Suppressor macrophage treated with lipopolysaccharide for 1 hour (primary cell): ENCODE measurements at regions not wholly inside any gene's neighbourhood (a gene's known extent, or its start where the extent isn't known, plus 50 kb on each side); places are given as distances from the start of the nearest gene placed in this dataset.

Experiments used
- DNase-seq, 3 donors: peaks; one replicate each; pipeline ENCODE4 v3.0.0-alpha.2; 2020 to 2022

- DNase-seq, result no peak
Measured at GRCh38 chr5:28215091-28215490, 1176.7 kb upstream of the CDH9 start.

DNA sequence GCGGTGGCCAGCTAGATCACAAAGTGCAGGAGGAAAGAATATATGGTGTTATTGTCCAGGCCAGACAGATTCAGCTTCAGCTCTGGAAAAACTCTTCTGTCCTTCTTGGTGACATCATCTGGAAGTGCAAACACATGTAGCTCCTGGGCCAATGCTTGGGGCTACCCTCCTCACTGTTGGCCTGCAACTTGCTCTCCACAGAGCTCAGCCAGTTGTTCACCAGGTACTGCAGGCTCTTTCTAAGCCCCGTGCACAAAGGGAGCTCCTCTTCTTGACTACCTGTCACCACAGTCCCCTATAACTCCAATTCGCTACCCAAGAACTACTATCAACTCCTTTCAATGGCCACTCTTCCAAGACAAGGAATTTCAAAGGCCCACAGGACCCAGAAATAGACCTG lies 1175.9 kb upstream of the CDH9 start:
- DNase-seq, result no peak

- DNase-seq, result no peak
Measured at GRCh38 chr5:28208356-28208755, 1170.0 kb upstream of the CDH9 start.

- DNase-seq, result no peak
Measured at GRCh38 chr5:28190011-28190410, 1151.6 kb upstream of the CDH9 start.

GRCh38 chr5:28174691-28175090 lies 1136.3 kb upstream of the CDH9 start:
- DNase-seq, result no peak

- no peak for DNase-seq
Measured at GRCh38 chr5:28165096-28165495, 1126.7 kb upstream of the CDH9 start.

DNA sequence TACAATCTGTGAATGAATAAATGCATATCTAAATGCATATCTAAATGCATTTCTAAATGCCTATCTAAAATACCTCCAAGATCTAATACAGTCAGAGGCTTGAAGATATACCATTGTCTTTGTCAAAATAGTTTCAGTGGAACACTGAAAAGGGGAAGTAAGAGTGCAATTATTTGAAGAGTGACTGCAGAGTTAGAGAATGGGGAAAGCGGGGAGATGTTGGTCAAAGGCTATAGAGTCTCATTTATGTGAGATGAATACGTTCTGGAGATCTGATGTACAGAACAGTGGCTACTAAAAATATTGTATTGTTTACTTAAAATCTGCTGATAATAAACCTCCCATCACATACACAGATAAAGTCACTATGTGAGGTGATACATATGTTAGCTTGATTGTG lies 1126.2 kb upstream of the CDH9 start:
- DNase-seq, result no peak

DNA sequence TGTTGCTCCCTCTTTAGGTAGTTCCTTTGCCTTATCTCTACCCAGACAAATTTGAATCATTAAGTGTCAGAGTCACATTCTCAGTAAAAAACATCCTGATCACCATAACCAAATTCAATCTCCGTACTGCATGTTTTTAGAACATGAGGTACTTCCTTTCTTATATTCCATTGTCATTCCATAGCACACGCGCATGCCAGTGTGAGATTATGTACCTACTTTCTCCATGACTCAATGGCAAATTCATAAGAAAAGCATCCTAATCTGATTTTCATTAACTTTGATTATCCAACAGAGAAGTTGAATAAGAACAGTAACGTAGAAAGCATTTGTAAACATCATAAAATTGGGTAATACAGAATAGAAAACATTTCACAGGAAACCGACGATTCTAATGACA lies 1118.6 kb upstream of the CDH9 start:
- no peak for DNase-seq

- no peak for DNase-seq
Measured at GRCh38 chr5:28143519-28143918, 1105.1 kb upstream of the CDH9 start.

DNA sequence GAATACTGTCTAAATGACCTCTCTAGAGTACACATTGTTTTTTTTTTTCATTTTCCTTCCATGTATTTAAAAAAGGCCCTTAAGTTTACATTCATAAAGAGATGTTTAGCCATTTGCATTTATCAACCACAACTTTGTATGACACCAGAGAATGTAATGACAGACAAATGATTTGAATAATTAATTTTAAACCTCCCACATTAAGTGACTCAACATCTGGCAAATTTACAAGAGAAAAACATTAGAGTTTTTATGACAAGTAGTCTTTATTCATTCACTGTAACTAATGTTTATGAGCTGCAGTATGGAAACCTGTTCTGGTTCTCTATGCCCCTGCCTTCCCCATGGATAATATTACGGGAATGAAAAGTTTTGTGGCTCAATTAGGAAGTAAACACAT lies 1093.8 kb upstream of the CDH9 start:
- DNase-seq, result no peak

- DNase-seq, result no peak
Measured at GRCh38 chr5:28117691-28118090, 1079.3 kb upstream of the CDH9 start.

DNA sequence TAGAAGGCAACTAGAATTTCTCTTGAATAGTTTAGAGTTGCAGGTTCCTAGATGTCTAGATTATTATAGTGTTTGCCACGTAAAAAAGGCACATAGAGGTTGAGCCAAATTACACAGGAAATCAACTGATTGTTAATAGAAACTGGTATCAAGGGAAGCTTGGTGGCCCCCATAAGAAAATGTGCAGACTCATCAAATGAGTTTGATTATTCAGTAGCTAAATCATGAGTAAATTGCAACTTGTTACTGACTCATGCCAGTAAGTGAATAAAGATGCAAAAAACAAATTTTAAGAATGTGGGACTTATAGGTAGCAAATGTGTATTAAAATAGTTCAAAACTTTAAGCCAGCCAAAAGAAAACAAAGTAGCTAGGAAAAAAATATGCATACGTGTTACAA lies 1078.9 kb upstream of the CDH9 start:
- DNase-seq, result no peak

DNA sequence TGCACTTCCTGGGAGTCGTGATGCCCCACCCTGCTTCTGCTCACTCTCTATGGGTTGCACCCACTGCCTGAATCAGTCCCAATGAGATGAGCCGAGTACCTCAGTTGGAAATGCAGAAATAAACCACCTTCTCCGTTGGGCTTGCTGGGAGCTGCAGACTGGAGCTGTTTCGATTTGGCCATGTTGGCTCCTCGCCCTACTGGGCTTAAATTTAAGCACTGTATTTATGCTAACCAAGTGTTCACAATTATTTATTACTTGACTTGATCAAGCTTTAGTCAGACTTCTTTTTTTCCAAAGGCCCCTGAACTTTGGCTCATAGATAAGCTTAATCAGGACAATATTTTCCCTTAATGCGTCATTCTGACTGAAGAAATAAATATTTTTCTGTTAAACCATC lies 1072.4 kb upstream of the CDH9 start:
- no peak for DNase-seq

- DNase-seq, result no peak
Measured at GRCh38 chr5:28104080-28104479, 1065.7 kb upstream of the CDH9 start.

DNA sequence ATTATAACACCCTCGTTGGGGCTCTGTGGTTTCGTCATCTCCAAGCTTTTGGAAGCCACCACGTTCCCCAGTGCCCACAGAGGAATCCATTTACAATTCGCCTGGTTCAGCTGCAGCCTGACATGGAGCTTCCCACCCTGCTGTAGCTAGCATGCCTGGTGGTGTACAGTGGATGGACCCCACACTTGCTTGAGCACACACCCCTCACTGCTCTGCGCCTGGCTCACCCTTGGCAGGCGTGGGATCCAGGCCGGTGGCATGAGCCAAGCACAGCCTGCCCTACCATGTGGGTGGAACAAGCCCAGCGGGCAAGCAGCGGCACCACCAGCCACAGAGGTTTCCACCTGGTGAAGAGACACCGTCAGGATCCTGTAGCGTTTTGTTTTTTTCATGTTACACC lies 1045.7 kb upstream of the CDH9 start:
- no peak for DNase-seq

DNA sequence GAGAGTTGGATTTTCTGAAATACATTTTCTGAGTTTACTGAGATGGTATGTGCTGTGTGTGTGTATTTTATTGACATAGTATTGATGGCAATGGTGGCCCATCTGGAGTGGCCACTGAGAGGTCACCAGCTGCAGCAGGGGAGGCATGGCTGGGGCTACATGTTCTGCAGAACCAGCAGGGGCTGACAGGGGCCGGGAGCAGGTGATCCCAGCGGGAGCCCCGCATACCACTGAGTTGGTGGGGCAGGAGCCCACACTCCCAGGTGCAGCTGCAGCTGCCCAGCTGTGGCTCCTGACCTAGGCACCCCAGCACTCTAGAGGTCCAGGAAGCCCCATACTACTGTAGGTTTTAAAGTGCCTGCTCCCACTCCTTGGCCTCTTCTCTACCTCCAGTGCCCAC lies 1044.2 kb upstream of the CDH9 start:
- peak in 1 of 3 donors; percentile 0 for DNase-seq

DNA sequence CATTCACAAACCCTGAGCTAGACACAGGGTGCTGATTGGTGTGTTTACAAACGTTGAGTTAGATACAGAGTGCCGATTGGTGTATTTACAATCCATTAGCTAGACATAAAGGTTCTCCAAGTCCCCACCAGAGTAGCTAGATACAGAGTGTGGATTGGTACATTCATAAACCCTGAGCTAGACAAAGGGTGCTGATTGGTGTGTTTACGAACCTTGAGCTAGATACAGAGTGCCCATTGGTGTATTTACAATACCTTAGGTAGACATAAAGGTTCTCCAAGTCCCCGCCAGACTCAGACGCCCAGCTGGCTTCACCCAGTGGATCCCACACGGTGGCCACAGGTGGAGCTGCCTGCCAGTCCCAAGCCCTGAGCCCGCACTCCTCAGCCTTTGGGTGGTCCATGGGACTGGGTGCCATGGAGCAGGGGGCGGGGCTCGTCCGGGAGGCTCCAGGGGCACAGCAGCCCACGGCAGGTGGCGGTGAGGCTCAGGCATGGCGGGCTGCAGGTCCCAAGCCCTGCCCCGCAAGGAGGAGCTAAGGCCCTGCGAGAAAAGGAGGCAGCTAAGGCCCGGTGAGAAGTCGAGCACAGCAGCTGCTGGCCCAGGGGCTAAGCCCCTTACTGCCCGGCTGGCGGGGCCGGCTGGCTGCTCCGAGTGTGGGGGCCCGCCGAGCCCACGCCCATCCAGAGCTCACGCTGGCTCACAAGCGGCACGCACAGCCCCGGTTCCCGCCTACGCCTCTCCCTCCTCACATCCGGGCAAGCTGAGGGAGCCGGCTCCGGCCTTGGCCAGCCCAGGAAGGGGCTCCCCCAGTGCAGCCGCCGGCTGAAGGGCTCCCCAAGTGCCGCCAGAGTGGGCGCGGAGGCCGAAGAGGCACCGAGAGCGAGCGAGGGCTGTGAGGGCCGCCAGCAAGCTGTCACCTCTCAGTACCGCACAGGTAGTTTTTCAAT lies 1039.2 kb upstream of the CDH9 start:
- DNase-seq, result no peak

DNA sequence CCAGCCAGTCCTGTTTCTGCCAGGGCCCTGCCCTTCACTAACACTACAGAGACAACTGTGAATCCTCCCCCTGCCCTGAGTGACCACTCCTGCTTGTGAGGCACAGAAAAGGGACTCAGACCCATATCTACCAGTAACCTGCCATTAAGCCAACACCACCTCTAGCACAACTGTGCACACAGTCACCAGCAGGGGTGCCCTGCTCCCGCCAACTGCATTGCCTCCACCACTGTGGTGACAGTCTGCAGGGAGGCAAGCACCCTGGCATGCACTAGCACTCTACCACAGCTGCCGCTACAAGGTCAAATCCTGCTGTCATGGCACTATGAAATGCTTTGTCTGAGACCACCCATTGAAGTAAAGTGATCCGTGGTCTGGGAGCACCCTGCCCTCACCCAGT lies 1028.5 kb upstream of the CDH9 start:
- no peak for DNase-seq

DNA sequence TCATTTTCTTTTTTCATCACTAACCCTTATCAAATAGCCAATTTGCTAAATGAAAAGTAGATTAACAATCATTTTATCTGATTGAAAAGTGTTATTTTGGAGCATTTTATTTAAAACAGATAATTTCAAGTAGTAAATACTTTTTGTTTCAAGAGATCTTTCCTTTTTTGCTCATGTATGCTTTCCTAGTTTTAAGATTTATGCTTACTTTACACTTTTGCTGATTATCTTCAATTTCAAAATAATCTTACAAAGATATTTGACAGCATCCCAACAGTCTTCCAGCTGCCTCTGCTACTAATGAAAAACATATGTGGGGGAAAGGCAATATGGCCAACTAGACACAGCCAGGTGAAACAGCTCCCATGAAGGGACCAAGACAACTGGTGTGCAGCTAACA lies 1027.3 kb upstream of the CDH9 start:
- no peak for DNase-seq

DNA sequence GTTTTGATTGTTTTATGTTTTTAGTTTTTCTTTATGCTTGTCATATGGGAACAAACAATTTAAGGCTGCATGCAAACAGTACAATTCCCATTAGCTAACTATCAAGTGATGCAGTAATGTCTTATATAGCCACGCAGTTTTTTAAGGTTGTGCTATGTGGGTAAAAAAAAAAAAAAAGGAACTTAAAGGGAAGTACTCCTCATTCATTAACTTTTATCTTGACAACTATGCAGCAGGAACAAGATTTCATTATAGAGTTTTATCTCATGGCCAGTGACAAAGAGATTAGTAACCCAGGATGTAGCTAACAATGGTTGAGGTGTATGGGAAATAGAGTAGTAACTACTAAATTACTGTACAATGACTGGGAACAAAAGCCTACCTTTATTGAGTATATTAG lies 1008.2 kb upstream of the CDH9 start:
- DNase-seq, result no peak

- DNase-seq, result no peak
Measured at GRCh38 chr5:28027851-28028250, 989.5 kb upstream of the CDH9 start.

DNA sequence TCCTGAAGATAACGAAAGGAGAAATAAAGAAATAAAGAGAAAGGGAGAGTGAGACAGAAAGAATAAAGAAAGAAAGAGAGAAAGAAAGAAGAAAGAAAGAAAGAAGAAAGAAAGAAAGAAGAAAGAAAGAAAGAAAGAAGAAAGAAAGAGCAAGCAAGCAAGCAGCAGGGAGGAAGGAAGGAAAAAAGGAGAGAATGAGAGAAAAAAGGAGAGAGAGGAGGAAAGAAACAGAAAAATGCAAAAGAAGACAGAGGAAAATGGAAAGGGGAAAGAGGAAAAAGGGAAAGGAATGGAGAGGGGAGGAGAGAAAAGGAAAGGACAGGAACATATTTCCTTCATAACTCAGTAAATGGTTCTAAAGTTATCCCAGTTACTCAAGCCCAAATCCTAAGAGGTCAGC lies 978.8 kb upstream of the CDH9 start:
- no peak for DNase-seq

GRCh38 chr5:28014779-28015178 lies 976.4 kb upstream of the CDH9 start:
- DNase-seq, result peak in 2 of 3 donors; percentile 0 to 2

DNA sequence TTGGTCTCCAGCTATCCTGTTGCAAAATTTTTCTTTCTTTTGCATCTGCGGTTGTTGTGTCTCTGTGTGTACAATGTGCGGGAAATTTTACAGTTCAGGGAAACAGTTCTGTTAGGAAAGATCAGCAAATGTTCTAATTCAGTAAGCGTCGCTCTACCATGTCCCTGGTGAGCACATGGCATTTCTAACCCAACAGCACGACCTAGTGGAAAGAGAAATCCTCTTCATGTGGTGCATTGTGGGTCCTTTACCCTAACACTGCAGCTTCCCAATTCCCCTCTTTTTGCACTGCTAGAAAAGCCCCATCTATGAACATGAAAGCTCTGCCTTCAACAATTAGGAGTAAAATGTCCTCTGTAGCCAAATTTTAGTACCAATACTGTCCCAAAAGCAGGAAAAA lies 974.2 kb upstream of the CDH9 start:
- no peak for DNase-seq

- DNase-seq, result no peak
Measured at GRCh38 chr5:28009576-28009975, 971.2 kb upstream of the CDH9 start.
